SHP77 treated with DMSO at 0.1 percent for 48 hours (cell line): ENCODE measurements at regions not wholly inside any gene's neighbourhood (a gene's known extent, or its start where the extent isn't known, plus 50 kb on each side); places are given as distances from the start of the nearest gene placed in this dataset.
"Not testable (repeated sequence)": the region's sequence is repeated elsewhere in the genome, so short reads cannot be mapped to it uniquely, and the experiment has no call there.

Source experiments
- DNase-seq: peaks from one replicate; lab custom pipeline; 2025; lab: John Stamatoyannopoulos, UW

DNA sequence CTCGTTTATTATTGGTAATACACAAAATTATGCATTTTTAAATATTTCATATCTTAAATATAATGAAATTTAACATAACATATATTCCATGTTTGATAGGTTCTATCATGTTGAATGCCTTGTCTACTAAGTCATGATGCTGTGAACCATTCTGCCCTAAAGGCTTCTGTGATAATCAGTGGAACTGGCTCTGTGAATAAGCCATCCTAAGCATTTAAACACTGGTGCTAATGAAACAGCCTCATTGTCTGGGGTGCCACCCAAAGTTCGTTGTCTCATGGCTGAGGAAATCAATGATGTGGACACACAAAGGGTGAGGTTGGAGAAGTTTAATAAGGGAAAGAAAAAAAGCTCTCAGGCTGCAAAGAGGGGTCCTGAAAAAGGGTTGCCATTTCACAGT, 264.7 kb upstream of the ZRANB2 start:
- no peak for DNase-seq

DNA sequence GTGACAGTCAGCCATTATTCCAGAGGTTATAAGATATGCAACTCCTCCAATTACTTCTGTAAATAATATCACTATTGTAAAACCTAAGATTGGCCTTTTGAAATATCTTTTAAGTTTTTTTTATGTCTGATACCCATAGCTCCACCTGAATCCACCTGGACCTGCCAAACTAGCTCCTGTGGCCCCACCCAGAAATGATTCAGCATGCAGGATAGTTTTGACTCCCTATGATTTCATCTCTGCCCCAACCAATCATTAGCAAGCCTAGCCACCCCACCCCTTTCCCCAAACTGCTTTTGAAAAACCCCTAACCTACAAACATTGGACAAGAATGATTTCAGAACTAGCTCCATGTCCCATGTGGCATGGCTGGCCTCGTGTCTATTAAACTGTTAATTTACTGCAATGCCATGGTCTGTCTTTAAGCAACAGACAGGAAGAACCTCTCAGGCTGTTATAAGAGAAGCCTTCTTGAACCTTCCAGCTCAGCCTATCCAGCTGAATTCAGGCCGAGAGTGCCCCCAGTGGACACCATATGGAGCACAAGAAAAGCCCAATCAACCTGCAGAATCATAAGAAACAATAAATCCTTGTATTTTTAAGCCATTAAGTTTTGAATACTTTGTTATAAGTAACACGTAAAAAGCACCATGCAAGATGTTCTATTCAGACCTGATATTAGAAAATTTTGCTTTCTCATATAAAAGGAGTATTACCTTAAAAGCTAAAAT, 263.0 kb upstream of the ZRANB2 start:
- no peak for DNase-seq

DNA sequence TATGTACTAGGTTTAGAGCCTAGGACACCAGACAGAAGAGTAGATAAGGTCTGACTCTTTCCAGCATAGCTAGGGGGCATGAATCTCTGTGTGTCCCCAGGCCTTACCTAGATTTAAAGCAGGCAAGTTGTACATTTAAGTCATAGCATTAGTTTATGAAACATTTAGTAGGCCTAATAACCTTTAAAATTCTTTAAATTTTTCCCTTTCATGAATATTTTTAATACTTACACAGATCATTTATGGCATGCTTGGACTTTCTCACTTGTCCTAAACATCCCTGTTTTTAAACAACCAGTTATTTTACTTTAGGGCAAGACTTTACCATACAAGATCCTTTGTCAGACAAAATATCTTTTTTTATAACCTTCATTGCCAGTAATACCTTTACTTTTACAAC, 258.4 kb upstream of the ZRANB2 start:
- no peak for DNase-seq

DNA sequence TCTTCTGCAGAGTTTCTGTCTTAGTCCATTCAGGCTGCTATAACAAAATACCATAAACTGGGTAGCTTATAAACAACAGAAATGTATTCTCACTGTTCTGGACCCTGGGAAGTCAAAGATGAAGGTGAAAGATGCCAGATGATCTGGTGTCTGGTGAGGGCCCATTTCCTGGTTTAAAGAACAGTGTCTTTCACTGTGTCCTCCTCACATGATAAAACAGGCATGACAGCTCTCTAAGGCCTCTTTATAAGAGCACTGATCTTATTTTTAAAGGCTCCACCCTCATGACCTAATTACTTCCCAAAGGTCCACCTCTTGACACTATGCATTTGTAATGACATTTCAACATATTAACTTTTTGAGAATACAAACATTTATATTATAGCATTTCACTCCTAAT, 250.2 kb upstream of the ZRANB2 start:
- no peak for DNase-seq

DNA sequence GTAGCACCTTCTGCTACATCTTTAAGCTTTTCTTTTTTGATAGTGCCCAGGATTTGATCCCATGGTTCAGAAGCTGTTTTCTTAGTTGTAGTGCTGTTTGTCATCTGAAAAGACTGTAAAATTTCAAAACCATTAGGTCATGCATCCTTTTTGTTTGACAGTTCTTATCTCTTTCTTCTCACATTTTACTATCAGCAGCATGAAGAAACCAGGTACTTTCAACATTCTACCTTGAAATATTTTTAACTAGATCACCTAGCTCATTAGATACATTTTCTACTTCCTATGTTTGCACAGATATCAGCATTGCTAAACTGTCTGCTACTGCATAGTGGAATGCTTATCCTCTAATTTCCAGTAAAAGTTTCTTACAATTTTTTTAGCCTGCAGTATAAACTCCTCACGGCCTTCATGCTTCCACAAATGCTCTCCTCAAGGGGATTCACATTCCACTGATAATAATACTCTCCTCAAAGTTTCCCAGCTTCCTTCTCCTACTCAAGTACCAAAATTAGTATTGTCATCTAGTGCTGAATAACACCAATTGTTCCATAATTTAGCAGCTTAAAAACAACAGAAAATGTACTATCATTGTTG, 243.9 kb upstream of the ZRANB2 start:
- DNase-seq, result no peak

DNA sequence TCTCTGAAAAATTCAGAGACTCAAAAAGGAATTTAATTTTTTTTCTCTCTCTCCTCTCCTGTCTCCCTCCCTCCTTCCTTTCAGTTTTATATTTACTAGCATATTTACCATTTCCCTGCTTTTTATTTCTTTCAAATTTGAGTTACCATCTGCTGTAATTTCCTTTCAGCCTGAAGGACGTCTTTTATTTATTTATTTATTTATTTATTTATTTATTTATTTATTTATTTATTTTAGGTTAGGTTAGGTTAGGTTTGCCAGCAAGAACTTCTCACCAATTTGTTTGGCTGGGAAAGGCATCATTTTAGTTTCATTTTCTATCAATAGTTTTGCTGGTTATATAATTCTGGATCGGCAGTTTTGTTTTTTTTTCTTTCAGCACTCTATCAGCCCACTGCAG, 231.7 kb upstream of the ZRANB2 start:
- DNase-seq, result no peak

DNA sequence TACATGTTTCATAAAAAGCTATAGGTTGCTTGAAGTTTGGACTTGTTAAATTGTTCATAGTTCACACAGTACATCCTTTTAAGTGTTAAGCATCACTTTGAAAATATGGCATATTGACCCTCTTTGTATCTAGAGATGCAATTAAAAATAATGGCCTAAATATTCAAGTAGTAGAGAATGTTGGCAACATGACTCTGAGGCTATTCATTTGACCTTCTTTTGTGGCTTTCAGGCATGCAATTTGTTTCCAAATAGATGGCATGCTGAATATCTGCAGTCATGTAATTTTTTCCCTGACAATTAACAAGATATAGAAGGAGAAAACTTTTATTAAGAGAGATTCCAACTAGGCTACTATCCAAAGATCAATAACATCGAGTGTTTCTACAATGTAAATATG, 230.5 kb upstream of the ZRANB2 start:
- DNase-seq, result no peak

DNA sequence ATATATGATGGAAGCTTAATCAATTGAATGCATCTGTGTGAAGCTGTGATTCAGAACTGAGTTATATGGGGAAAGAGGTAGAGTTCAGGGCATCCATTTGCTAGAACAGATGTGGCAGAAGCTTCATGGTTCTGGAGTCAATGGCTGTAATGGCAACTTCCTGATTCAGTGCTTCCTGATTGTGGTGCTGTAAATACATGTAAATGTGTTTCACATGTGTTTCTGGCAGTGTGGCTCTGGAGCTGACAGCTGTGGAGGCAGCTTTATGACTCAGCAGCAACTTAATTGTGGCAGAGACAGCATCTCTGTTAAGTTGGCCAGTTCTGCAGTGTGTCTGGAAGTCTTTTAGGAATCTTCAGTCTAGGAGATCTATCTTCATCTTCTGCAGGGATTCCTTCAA, 226.6 kb upstream of the ZRANB2 start:
- no peak for DNase-seq

DNA sequence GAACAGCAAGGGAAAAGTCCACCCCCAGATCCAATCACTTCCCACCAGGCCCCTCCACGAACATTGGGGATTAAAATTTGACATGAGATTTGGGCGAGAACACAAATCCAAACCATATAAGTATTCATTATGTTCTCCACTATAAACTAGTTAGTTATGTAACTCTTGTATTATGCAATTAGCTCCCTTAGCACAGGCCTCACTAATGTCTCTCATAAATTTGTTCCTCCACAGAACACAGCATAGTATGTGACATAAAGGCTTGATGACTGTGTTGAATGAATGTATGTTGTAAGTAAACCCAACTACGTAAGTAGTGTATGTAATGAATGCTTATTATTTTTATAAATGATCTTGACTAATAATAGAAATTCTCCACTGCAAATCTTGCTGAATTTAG, 223.3 kb upstream of the ZRANB2 start:
- DNase-seq, result no peak

DNA sequence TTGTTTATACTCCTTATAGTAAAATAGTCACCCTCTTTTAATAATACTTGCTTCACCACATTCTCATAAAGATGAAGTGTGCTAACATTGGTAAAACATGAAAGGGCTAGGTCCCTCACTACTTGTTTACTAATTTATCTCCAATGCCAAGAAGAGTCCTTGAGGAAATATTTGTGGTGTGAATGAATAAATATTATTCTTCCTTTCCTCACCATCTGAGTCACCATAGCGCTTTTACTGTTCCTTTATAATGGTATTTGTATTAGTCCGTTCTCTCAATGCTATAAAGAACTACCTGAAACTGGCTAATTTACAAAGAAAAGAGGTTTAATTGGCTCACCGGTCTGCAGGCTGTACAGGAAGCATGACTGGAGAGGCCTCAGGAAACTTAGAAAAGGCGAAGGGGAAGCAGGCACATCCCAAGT, 222.8 kb upstream of the ZRANB2 start:
- DNase-seq, result no peak

DNA sequence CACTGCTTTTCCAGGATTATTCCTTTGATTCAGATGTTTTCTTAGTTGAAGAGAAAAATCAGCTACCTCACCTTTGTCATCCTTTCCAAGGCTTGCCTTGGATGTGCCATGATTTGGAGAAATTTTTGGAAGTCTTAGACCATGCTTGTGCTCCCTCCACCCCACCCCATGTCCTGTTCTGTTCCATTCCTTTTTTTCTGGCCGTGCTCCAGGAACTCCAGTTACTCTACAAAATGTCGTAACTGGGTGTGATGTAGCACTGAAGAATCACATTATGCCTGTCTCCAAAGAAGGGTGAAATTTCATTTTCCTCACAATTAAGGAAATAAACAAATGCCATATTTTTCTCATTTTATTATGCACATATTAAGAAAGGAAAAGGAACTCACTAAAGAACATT, 217.8 kb upstream of the ZRANB2 start:
- no peak for DNase-seq

DNA sequence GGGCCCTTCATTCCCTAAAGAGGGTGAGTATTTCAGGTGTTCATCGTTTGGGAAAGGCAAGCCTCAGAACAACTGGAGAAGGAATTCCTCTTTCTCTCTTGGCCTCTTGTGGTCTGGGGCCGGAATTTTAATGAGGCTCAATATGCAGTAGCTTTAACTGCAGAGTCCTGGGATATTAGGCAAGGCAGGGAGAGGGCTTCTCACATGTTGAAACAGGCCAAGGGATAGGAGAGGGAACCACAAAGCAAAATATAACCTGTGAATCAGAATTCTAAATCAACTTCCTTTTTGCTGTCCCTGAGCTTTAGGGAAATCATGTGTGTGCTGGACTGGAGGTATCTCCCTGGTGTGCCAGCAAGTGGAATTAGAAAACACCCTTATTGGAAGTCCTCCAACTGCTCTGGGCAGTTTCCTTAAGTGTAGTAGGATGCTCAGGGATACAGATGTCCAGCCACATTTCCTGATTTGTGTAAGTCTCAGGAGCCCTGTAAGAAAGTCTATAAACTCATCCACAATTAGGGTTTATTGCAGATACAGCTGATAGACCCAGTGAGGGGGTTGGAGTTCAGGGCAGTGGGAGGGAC, 215.8 kb upstream of the ZRANB2 start:
- DNase-seq, result no peak

DNA sequence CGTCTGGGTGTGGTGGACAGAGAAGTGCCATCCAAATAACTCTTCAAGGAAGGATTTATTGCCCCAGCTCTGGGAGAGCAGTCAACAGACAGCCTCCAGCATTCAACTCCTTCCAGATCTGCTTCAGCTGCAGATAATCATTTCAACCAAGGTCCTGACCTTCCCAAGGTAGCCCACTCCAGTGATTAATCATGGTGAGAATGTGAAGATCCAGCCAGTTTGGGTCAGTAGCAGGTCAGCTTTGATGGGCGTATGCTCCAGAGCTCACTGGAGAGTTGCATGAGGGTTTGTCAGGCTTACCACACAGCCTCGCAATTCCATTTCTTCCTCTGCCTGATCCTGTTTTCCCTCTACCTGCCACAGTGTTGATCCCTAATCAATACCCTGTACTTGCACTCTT, 214.5 kb upstream of the ZRANB2 start:
- no peak for DNase-seq

DNA sequence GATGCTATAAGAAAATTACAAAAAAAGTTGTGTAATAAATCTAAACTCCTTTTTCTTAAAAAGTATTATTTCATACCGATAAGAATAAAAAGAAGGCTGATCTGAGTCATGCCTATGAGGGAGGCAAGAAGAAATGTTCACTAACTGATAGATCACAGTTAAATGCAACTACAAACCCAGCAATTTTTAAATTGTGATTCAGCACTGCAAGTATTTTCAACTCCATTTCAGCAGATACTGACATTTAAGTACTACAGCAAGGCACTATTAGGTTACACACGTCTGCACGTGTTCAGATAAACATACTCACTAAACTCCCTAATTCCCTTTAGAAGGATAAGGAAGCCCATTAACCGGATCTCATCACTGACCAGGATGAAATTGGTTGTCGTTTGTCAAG, 213.3 kb upstream of the ZRANB2 start:
- no peak for DNase-seq

DNA sequence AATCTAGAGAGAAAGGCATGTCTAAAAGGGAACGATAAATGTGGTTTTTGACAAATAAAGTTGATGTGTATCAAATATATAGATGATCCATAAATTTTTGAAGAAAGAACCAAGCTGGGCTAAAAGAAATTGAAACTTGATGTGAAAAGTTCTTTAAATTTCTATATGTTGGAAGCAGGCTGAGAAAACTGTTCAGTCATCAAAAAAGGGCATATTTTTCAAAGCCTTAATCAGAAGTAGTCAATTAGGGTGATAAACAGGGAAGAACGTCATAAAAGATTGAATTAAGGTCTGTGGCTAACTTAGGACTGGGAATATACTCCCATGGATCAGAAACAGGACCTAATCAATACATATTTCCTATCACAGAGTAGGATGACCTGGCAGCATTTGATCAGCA, 211.4 kb upstream of the ZRANB2 start:
- DNase-seq, result no peak

DNA sequence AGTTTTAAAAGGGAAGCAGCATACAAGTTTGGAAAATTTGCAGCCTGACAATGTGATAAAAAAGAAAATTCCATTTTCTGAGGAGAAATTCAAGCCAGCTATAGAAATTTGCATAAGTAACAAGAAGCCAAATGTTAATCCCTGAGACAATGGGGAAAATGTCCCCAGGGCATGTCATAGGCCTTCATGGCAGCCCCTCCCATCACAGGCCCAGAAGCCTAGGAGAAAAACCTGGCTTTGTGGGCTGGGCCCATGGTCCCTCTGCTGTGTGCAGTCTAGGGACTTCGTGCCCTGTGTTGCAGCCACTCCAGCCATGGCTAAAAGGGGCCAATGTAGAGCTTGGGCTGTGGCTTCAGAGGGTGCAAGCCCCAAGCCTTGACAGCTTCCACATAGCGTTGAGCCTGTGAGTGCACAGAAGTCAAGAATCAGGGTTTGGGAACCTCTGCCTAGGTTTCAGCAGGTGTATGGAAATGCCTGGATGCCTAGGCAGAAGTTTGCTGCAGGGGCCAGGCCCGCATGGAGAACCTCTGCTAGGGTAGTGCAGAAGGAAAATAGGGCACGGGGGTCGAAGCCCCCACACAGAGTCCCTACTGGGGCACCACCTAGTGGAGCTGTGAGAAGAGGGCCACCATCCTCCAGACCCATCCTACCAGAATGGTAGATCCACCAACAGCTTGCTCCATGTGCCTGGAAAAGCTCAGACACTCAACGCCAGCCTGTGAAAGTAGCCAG, 209.8 kb upstream of the ZRANB2 start:
- DNase-seq, result not testable (repeated sequence)

DNA sequence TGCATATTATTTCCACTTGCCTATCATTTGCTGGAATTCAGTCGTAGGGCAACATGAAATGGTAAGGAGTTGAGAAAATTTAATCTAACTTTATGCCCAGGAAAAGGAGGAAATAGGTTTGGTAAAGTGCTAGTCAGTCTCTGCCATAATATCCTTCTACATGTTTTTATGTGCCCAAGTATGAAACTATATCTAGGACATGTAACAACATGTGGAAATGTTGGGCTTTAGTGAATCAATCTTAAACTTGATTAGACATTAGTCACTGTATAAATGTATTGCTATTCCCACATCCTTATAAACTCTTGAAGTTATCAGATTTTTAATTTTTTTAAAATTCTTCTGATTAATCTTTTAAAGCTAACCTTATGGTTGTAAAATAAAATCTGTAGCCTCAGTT, 204.7 kb upstream of the ZRANB2 start:
- DNase-seq, result no peak

DNA sequence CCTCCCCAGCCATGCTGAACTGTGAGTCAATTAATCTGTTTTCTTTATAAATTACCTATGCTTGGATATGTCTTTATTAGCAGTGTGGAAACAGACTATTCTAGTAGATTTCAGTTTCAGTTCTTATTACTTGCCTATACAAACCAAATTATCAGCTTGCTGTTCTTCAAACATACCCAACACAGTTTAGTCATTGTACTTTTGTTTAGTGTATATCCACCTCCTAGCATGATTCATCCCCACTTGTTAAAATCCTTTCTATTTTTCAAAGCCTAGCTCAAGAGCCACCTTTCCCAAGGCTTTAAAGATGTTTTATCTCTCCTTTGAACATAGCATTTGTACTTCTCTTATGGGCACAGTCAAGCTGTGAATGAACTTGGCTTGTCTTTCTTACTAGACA, 195.6 kb upstream of the ZRANB2 start:
- DNase-seq, result no peak

DNA sequence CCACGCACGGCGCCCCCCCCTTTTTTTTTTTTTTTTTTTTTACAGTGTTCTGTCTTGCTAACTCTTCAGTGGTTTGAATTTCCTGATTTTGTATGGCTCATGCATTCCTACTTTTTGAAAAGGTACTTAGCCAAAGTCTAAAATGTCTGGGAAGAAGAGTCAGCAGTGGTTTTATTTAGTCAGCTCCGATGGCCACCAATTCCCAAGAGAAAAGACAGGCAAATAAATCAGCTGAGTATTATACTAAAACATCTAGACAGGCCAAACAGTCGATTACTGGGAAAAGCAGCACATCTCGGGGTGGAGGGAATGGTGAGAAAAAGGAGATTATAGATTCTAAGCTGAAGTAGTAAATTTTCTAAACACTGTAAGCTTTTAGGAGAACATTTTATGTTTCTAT, 192.5 kb upstream of the ZRANB2 start:
- DNase-seq, result no peak

DNA sequence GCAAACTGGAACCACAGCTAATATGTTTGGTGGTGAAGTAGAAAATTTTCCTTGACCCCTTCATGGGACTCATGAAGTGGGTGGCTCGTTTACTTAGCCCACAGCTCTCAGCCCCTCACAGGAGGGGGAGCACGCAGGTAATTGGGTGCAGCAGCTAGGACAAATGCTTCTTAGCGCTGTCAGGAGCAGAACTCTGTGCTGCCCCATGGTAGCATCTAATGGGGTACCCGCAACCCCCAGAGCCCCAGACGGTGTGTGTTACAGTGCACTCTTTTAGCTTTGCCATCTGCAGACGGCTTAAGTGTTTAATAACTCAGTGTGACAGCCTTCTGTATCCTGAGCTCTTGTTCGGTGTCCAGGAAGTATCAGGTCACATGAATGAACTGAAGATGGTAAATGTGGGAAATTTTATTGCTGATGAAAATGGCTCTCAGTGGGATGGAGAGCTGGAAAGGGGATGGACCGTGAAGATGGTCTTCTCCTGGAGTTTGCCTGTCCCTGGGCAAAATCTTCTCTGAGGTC, 189.6 kb upstream of the ZRANB2 start:
- DNase-seq, result no peak

DNA sequence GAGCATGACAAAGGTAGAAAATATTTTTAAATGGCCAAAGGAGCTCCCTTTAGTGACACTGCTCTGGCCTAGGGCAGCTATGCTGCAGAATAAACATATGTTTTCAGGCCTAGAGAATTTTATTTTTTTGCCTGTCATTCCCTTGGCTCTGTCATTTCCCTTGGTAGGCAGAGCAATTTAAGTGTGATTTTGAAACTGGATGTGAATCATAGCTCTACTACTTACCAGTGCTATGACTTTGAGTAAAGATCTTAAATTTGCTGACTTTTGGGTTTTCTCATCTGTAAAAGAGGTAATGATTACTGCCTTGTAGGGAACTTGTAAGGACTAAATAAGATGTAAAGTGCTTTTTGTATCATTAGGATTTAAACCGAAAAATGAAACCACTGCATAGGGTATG, 189.0 kb upstream of the ZRANB2 start:
- no peak for DNase-seq

DNA sequence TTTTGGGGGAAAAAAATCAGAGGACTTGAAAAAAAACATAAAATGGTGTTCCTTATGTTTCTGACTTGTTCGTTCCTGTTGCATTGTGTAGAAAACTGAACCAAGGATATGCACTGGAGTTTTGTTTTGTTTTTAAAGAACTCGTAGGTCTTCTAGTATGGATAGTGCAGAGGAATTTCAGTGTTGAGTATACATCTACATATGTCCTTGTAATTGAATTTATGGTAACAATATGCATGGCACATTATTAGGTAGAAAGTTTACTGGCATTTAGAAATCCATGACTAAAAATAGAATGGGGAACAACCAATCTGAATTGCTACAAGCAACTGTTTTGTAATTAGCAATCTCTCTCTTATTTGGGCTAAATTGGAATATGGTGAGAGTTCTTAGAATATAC, 188.3 kb upstream of the ZRANB2 start:
- no peak for DNase-seq

DNA sequence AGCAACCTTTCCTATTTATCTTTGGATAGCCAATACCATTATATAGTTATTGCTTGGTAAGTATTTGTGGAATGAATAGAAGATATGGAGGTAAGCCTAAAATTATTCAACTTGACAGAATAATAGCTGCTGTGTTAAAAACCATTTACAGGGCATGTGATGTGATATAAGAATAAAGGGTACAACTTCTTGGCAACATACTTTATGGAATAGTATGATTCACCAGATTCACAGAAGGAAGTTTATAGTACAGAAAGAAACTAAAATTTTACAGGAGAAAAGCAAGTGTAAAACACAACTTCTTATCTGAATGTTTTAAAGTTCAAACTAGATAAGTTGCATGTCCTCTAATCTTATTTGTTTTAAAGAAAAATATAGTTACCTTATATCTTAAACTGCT, 186.4 kb upstream of the ZRANB2 start:
- no peak for DNase-seq
